Lower leg skin (tissue), 4 donors: ENCODE measurements at regions not wholly inside any gene's neighbourhood (a gene's known extent, or its start where the extent isn't known, plus 50 kb on each side); places are given as distances from the start of the nearest gene placed in this dataset.
"Not testable (repeated sequence)": the region's sequence is repeated elsewhere in the genome, so short reads cannot be mapped to it uniquely, and the experiment has no call there.

Experiments
- DNase-seq, 2 donors: peaks; one replicate each; pipeline ENCODE4 v3.0.0-alpha.2; 2019; ENCODE audit warnings: low spot score in 2 of 2
- H3K4me3 ChIP-seq: fragments of 200-600 bp; sonication (generic); 2 replicates; pipeline ENCODE4 v1.5.1; 2017; ENCODE audit warnings: mild to moderate bottlenecking, low read depth; ENCODE audit not compliant: poor library complexity, severe bottlenecking
- POLR2A ChIP-seq, 2 donors: fragments of 450-650 bp; IDR thresholded peaks; one replicate each; pipeline ENCODE4 v1.6.1; 2016 to 2017; ENCODE audit warnings: antibody characterized with exemption in 2 of 2, mild to moderate bottlenecking in 1 of 2, moderate library complexity in 1 of 2
- WGBS, 2 donors: methylation state at CpG; one replicate each; pipeline ENCODE4 v1.1.5; 2018; 5-methylcytosine and 5-hydroxymethylcytosine counted together
- intact Hi-C: fragments of 100-400 bp; cut with DNase I; formaldehyde crosslinking; loops from one replicate; pipeline ENCODE4 v1.15.0; 2023; ENCODE audit warnings: low total_unique reads
- TF ChIP-seq, protein P1 (sequence below), 3 donors: fragments of 450-650 bp; IDR thresholded peaks; one replicate each; pipeline ENCODE4 v1.5.1; 2016; ENCODE audit warnings: antibody characterized with exemption in 3 of 3, mild to moderate bottlenecking in 3 of 3, moderate library complexity in 2 of 3

DNA sequence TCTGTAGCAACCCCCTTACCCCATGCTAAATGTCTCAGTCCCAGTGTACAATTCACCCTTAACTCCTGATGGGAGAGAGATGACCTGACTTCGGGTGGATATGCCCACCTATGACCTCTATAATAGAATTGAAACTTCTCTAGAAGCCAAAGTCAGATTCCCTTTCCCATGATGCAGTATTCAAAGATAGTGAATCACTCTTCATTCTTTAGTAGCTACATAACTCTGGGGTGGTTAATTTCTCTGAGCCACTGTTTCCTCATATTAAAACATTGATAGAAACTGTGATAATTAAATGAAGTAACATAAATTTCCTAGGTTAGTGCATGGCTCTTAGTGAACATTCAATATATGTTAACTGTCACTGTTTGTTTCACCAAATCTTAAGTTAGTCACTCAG, 500.4 kb downstream of the COL12A1 start:
- intact Hi-C loops = no loop called here
- DNase-seq = no peak
- TF ChIP-seq, protein P1, sequence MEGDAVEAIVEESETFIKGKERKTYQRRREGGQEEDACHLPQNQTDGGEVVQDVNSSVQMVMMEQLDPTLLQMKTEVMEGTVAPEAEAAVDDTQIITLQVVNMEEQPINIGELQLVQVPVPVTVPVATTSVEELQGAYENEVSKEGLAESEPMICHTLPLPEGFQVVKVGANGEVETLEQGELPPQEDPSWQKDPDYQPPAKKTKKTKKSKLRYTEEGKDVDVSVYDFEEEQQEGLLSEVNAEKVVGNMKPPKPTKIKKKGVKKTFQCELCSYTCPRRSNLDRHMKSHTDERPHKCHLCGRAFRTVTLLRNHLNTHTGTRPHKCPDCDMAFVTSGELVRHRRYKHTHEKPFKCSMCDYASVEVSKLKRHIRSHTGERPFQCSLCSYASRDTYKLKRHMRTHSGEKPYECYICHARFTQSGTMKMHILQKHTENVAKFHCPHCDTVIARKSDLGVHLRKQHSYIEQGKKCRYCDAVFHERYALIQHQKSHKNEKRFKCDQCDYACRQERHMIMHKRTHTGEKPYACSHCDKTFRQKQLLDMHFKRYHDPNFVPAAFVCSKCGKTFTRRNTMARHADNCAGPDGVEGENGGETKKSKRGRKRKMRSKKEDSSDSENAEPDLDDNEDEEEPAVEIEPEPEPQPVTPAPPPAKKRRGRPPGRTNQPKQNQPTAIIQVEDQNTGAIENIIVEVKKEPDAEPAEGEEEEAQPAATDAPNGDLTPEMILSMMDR (IDR thresholded peaks at IDR 0.05) = no peak
- TF ChIP-seq POLR2A (IDR thresholded peaks at IDR 0.05) = no peak
- H3K4me3 ChIP-seq = no peak overlapping the region
- 61 to 69% methylated on average over 1 of the region's 1 CpG for WGBS, 2 donors

DNA sequence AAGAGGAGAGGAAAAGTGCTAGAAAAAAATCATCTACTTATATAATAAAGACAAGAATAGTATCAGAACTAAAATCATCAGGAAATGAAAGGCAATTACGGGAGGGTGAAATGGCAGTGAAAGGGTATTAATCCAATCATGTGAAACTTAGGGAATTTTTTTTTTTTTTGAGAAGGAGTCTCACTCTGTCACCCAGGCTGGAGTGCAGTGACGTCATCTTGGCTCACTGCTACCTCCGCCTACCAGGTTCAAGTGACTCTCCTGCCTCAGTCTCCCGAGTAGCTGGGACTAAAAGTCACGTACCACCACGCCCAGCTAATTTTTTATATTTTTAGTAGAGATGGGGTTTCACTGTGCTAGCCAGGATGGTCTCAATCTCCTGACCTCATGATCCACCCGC, 501.3 kb downstream of the COL12A1 start:
- DNase-seq, H3K4me3 ChIP-seq, intact Hi-C loops: not testable (repeated sequence)
- 87 to 92% methylated on average over 7 of the region's 7 CpGs for WGBS, 2 donors

DNA sequence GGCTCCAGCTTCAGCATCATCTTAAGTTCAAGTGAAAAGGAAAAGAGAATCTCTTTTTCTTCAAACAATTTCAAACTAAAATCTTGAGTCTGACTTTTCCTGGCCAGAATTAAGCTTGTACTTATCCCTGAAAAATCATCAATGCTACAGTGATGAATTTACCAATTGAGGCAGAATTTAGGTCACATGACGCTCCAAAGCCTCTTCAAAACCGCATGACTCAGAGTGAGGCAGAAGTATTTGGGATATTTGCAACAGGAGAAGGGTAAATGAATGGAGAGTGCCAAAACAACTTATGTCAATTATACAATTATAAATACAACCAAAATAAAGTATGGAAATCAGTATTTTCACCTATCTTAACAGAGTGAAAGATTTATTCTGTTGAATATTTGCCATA, 515.5 kb downstream of the COL12A1 start:
- WGBS, 2 donors = 93% methylated on average over 2 of the region's 2 CpGs
- no peak overlapping the region for H3K4me3 ChIP-seq
- intact Hi-C loops = no loop called here
- TF ChIP-seq POLR2A (IDR thresholded peaks at IDR 0.05) = no peak
- TF ChIP-seq, protein P1 (IDR thresholded peaks at IDR 0.05) = no peak
- no peak for DNase-seq

DNA sequence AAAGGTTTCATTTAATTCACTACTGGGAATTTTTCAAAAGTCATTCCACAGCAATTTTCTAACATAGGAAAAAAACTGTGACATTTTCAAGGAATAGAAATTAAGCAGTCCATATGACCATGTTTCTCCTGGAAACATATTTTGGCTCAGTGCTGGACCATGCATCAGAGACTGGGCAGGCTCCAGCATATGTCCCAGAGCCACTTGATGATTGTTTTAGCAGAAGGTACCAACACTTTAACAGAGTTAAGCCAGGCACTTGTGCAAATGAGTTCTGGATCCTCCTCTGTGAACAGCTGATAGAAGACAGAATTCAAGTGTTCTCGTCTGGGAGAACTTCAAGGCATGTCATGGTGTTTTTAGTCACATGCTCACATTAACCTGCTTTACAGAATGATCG, 516.3 kb downstream of the COL12A1 start:
- TF ChIP-seq POLR2A (IDR thresholded peaks at IDR 0.05) = no peak
- TF ChIP-seq, protein P1 (IDR thresholded peaks at IDR 0.05) = no peak
- DNase-seq = no peak
- intact Hi-C loops = no loop called here
- 84 to 88% methylated on average over 2 of the region's 2 CpGs for WGBS, 2 donors
- no peak overlapping the region for H3K4me3 ChIP-seq

DNA sequence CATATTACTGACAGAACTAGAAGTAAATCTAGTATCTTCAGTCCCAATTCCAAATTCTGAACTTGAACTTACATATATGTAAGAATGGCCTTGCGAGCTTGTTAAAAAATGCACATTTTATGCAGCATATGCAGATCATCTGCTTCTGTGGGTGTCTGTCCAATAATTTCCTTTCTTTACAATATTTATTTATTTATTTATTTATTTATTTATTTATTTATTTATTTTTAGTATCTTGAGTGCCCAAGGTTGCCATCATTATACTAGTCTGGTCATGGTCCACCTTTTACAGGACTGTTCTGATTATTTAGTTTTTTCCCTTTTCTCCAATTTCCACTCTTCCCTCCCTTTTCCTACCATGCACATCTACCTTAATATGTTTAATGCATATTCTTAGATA, 528.4 kb downstream of the COL12A1 start:
- intact Hi-C loops = no loop called here
- 48 to 57% methylated on average over 1 of the region's 1 CpG for WGBS, 2 donors

DNA sequence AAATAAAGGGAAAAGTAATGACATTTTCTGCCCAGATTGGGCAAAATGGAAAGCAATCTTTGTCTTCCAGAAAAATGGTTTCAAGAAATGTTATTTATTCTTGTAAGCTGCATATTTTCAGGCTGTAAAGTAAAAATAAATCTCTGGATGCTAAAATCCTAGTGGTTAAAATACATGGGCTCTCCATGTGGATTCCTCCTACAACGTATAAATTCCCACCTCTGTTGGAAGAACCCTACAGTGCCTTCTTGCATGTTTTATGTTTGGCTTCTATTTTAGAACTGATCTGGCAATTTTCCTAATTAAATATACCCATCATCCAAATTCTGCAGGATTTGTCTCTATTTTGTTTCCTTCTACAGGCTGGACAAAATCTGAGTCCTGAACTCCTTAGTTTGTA, 528.9 kb downstream of the COL12A1 start:
- intact Hi-C loops = no loop called here
- 74 to 83% methylated on average over 1 of the region's 1 CpG for WGBS, 2 donors
- no peak overlapping the region for H3K4me3 ChIP-seq
- TF ChIP-seq, protein P1 (IDR thresholded peaks at IDR 0.05) = no peak
- no peak for TF ChIP-seq POLR2A (IDR thresholded peaks at IDR 0.05)
- no peak for DNase-seq

More for the DNA sequence above, 528.4 kb downstream of the COL12A1 start:
- no peak for DNase-seq
- no peak overlapping the region for H3K4me3 ChIP-seq
- TF ChIP-seq, protein P1 (IDR thresholded peaks at IDR 0.05) = no peak
- no peak for TF ChIP-seq POLR2A (IDR thresholded peaks at IDR 0.05)
